Parathyroid adenoma (tissue), 2 donors: ENCODE measurements at regions not wholly inside any gene's neighbourhood (a gene's known extent, or its start where the extent isn't known, plus 50 kb on each side); places are given as distances from the start of the nearest gene placed in this dataset.

ENCODE experiments used
- H2AFZ ChIP-seq: fragments of 300-600 bp; sonication (generic); one replicate; pipeline ENCODE4 v1.7.0; 2017; ENCODE audit warnings: antibody characterized with exemption, mild to moderate bottlenecking
- H3K27ac ChIP-seq: fragments of 300-600 bp; sonication (generic); one replicate; pipeline ENCODE4 v1.7.0; 2017
- H3K27me3 ChIP-seq: fragments of 300-600 bp; sonication (generic); one replicate; pipeline ENCODE4 v1.7.0; 2017; ENCODE audit warnings: low read length; ENCODE audit not compliant: control insufficient read depth, insufficient read depth
- H3K36me3 ChIP-seq: fragments of 300-600 bp; sonication (generic); one replicate; pipeline ENCODE4 v1.7.0; 2017; ENCODE audit warnings: low read length; ENCODE audit not compliant: control insufficient read depth, insufficient read depth
- H3K4me1 ChIP-seq: fragments of 300-600 bp; sonication (generic); one replicate; pipeline ENCODE4 v1.7.0; 2017; ENCODE audit warnings: control low read depth
- H3K4me2 ChIP-seq: fragments of 300-600 bp; sonication (generic); one replicate; pipeline ENCODE4 v1.7.0; 2017; ENCODE audit warnings: low read length
- H3K4me3 ChIP-seq: fragments of 300-600 bp; sonication (generic); one replicate; pipeline ENCODE4 v1.7.0; 2017; ENCODE audit warnings: low read depth, low read length
- H3K79me2 ChIP-seq: fragments of 300-600 bp; sonication (generic); one replicate; pipeline ENCODE4 v1.7.0; 2017; ENCODE audit warnings: control low read depth
- H3K9ac ChIP-seq: fragments of 300-600 bp; sonication (generic); one replicate; pipeline ENCODE4 v1.7.0; 2017; ENCODE audit warnings: mild to moderate bottlenecking
- H3K9me3 ChIP-seq: fragments of 300-600 bp; sonication (generic); one replicate; pipeline ENCODE4 v1.7.0; 2017; ENCODE audit warnings: low read length; ENCODE audit not compliant: control insufficient read depth
- CTCF ChIP-seq: fragments of 300-600 bp; sonication (generic); IDR thresholded peaks from one replicate; pipeline ENCODE4 v1.7.0; 2017; ENCODE audit warnings: antibody characterized with exemption, mild to moderate bottlenecking
- donor health status: primary hyperparathyroidism.

DNA sequence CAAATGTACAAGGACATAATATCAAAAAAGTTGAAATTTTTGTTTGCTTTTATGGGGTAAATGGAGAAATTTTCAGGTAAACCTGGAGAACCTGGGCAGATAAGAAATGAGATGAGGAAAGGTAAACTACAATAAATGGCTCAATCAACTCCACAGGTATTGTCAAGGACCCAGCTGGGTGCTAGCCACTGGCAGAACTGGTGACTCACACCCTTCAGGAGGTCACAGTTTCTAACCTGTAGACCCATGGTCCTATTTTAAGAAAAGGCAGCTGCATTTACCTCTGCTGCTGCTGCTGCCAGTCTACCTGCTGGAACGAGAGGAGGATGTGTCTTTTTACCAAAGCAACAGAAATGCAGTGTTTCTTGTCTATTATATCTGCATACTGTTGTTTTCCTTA lies 226.6 kb downstream of the ALG10B start:
- Histone ChIP-seq H3K27ac (no peak overlapping the region), H3K79me2 (no peaks in the 10 kb centered on the region), H3K36me3 (no peaks in the 10 kb centered on the region), H3K4me1 (no peaks in the 10 kb centered on the region), H3K9ac (no peak overlapping the region), H2AFZ (no peak overlapping the region), H3K4me2 (no peak overlapping the region), H3K4me3 (no peak overlapping the region), H3K27me3 (no peaks in the 10 kb centered on the region), H3K9me3 (no peaks in the 10 kb centered on the region)
- TF ChIP-seq CTCF, result no peak

DNA sequence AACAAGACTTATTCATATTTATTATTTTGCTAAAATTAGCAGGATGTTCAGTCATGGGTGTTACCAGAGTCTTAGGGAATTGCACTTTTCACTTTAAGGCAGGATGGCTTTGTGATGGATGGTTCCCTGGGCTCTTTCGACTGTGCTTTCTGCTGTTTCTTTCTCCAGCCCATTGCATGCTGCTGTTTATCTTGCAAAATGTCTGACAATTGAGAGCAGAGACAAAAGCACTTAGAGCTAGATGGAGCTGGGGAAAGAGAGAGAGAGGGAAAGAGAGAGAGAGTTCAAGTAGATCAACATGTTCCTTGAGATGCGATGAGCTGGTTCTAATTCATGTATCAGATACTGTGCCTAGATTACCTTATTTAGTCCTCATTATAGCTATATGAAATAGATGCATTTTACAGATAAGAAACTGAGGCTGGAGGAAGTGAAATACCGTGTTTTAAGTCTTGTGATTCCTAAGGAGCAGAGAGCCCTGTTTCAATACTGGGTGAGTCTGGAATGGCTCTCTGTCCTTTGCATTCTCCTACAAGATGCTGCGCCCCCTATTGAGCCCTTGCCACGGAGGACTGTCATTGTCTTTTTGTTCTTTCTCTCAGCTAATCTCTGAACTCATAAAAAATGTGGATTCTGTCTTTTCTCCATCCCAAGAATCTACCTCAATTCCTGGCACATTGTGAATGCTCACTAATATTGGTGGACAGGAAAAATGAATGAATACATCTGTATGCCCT lies 227.9 kb downstream of the ALG10B start:
- TF ChIP-seq CTCF, result no peak
- H3K27ac ChIP-seq, result no peak overlapping the region

DNA sequence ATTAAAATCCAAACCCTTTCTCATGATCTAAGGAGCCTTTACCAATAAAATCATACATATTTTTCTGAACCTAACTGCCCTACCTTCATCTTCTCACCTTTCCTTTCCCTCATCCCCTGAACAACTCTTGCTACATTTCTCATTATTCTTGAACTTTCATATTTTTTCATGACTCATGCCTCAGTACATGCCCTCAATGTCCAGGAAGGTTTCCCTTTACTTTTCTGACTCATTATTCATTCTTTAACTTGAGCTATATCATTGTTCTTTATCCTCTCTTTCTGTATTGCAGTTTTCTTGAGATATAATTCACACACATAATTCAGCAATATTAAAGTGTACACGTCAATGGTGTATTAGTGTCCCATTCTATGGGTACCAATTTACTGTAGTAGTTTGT lies 231.0 kb downstream of the ALG10B start:
- no peak overlapping the region for H3K4me2 ChIP-seq
- H3K9me3 ChIP-seq, result no peaks in the 10 kb centered on the region
- H3K36me3 ChIP-seq, result no peaks in the 10 kb centered on the region
- H3K27me3 ChIP-seq, result no peaks in the 10 kb centered on the region
- no peak overlapping the region for H3K4me3 ChIP-seq
- H3K27ac ChIP-seq, result no peak overlapping the region
- no peak for TF ChIP-seq CTCF
- no peaks in the 10 kb centered on the region for H3K4me1 ChIP-seq
- H2AFZ ChIP-seq, result no peak overlapping the region
- H3K9ac ChIP-seq, result no peak overlapping the region
- no peaks in the 10 kb centered on the region for H3K79me2 ChIP-seq

More for the DNA sequence above, 227.9 kb downstream of the ALG10B start:
- H3K4me3 ChIP-seq, result no peak overlapping the region
- H3K9ac ChIP-seq, result no peak overlapping the region
- no peaks in the 10 kb centered on the region for H3K4me1 ChIP-seq
- H3K79me2 ChIP-seq, result no peaks in the 10 kb centered on the region
- H2AFZ ChIP-seq, result no peak overlapping the region
- no peak overlapping the region for H3K4me2 ChIP-seq
- H3K9me3 ChIP-seq, result no peaks in the 10 kb centered on the region
- H3K27me3 ChIP-seq, result no peaks in the 10 kb centered on the region
- no peaks in the 10 kb centered on the region for H3K36me3 ChIP-seq

DNA sequence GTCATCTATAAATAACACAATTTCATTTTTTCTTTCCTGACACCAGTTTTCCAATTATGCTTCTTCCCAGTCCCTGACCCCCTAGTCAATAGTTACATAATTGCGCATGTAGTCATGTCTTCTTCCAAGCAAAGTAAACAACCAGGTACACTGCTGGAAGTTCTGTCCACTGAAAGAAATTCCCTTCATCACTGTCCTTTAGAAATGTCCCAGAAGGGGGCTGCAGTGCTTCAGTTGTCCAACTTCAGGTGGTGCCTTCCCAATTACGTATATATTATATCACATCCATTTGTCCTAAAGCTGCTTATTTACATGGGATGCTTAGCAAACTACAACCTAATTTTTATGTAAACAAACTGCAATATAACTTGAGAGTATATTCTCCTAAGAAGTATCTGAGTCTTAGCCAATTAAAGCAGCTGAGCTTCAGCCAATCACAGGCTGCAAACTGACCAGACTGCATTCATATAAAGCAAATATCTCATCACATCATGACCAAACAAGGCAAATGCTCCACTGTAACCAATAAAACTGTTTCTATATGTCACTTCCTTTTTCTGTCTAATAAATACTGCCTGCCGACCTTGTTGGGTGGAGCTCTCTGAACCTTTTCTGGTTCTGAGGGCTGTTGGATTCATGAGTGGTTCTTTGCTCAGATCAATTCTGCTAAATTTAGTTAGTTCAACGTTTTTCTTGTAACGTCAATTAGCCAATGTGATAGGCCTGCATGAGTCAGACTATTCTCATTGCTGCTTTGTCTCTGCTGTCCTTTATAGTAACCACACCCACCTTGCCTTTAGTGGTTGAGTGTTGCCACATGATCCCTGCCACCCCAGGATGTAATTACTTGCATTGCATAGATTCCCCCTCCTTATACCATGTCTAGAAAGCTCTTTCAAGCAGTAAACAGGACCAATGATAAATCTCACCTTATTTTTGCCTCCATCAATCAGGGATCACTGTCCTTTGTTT lies 239.3 kb downstream of the ALG10B start:
- no peaks in the 10 kb centered on the region for H3K36me3 ChIP-seq
- H3K79me2 ChIP-seq, result no peaks in the 10 kb centered on the region
- H3K27me3 ChIP-seq, result no peaks in the 10 kb centered on the region
- no peaks in the 10 kb centered on the region for H3K4me1 ChIP-seq
- H3K4me2 ChIP-seq, result no peak overlapping the region
- H3K4me3 ChIP-seq, result no peak overlapping the region
- H3K9me3 ChIP-seq, result no peaks in the 10 kb centered on the region
- no peak for TF ChIP-seq CTCF
- no peak overlapping the region for H3K9ac ChIP-seq
- H2AFZ ChIP-seq, result no peak overlapping the region
- H3K27ac ChIP-seq, result no peak overlapping the region
